ENCODE measurements at regions not wholly inside any gene's neighbourhood (a gene's known extent, or its start where the extent isn't known, plus 50 kb on each side); places are given as distances from the start of the nearest gene placed in this dataset.

GRCh38 chr12:115213538-115214016 is 529.6 kb upstream of the TBX3 start:
- peak overlapping the region; percentile 34 for H2BK5ac ChIP-seq (ENCODE audit: low read depth, low read length, poor library complexity)
- H3K4me2 ChIP-seq (ENCODE audit: low read length) = peak overlapping the region; percentile 6
- no peaks in the 10 kb centered on the region for H3K36me3 ChIP-seq (ENCODE audit: control insufficient read depth in 1 of 2, insufficient read depth in 2 of 2, low read length in 2 of 2)
- no peak overlapping the region for H3K9ac ChIP-seq (ENCODE audit: low read length)
- peak overlapping the region; percentile 33 for H2BK12ac ChIP-seq (ENCODE audit: low read length)
- DNase-seq = no peak
- no CpG with 5 or more reads among the region's 6 CpGs for WGBS (ENCODE audit: extremely low coverage, insufficient coverage, insufficient read length)
- H2AK5ac ChIP-seq (ENCODE audit: low read length) = no peak overlapping the region
- peak overlapping the region; percentile 36 for H4K91ac ChIP-seq (ENCODE audit: low read depth, low read length)
- H3K4me1 ChIP-seq (ENCODE audit: control insufficient read depth in 1 of 2, insufficient read depth in 2 of 2, low read length in 2 of 2) = peaks cover 18 to 20% of the 10 kb centered on the region in 2 experiments
- H3K4ac ChIP-seq (ENCODE audit: low read depth, low read length) = no peak overlapping the region
- H2AFZ ChIP-seq (ENCODE audit: insufficient read depth, low read length, poor library complexity) = peak overlapping the region; percentile 30
- no peaks in the 10 kb centered on the region for H3K27me3 ChIP-seq (ENCODE audit: insufficient read depth, low read length)
- peak overlapping the region; percentile 13 for H3K27ac ChIP-seq (ENCODE audit: low read depth, low read length)
- no peak overlapping the region for H3K4me3 ChIP-seq (ENCODE audit: low read depth, low read length)
- H4K12ac ChIP-seq (ENCODE audit: low read depth, low read length) = no peak overlapping the region
- H4K8ac ChIP-seq (ENCODE audit: low read depth, low read length) = no peak overlapping the region
- no peak overlapping the region for H3K18ac ChIP-seq (ENCODE audit: low read length)
- no peaks in the 10 kb centered on the region for H3K79me2 ChIP-seq (ENCODE audit: control insufficient read depth, insufficient read depth, low read length, poor library complexity)
- H3K9me3 ChIP-seq (ENCODE audit: insufficient read depth, low read depth, low read length) = no peaks in the 10 kb centered on the region
- H3K79me1 ChIP-seq (ENCODE audit: low read length) = peaks cover 15% of the 10 kb centered on the region
- peak overlapping the region; percentile 49 for H2BK120ac ChIP-seq (ENCODE audit: insufficient read depth, low read length, poor library complexity)
- no peak overlapping the region for H3K23ac ChIP-seq (ENCODE audit: low read length)
- H3K14ac ChIP-seq (ENCODE audit: low read length) = no peak overlapping the region

DNA sequence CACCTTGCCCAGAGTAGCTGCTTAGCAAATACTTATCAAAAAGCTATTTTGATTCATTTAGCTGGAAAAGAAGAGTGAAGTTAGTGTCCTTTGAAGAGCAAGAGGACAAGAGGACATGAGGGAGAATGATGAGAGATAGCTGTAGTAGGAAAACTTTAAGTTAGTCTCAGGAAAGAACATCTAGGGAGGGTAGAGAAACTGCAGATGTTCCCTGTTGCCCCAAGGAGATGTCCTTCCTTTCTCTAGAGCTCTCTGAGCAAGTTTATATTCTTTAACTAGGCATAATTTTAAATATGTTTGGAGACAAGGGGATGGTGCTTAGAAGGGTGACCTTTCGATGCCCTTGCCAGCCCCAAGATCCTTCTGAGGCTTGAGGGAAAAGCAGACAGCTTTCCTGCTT is 529.1 kb upstream of the TBX3 start:
- no peak overlapping the region for H4K12ac ChIP-seq (ENCODE audit: low read depth, low read length)
- peak overlapping the region; percentile 13 for H3K27ac ChIP-seq (ENCODE audit: low read depth, low read length)
- H3K23ac ChIP-seq (ENCODE audit: low read length) = no peak overlapping the region
- no peak overlapping the region for H2BK5ac ChIP-seq (ENCODE audit: low read depth, low read length, poor library complexity)
- H3K79me1 ChIP-seq (ENCODE audit: low read length) = peaks cover 16% of the 10 kb centered on the region
- H4K8ac ChIP-seq (ENCODE audit: low read depth, low read length) = no peak overlapping the region
- peak overlapping the region; percentile 49 for H2BK120ac ChIP-seq (ENCODE audit: insufficient read depth, low read length, poor library complexity)
- no peak overlapping the region for H3K4ac ChIP-seq (ENCODE audit: low read depth, low read length)
- no peak overlapping the region for H3K4me3 ChIP-seq (ENCODE audit: low read depth, low read length)
- peak overlapping the region; percentile 36 for H4K91ac ChIP-seq (ENCODE audit: low read depth, low read length)
- peaks cover 18 to 20% of the 10 kb centered on the region in 2 experiments for H3K4me1 ChIP-seq (ENCODE audit: control insufficient read depth in 1 of 2, insufficient read depth in 2 of 2, low read length in 2 of 2)
- no peak overlapping the region for H3K4me2 ChIP-seq (ENCODE audit: low read length)
- no peak for DNase-seq
- no peak overlapping the region for H2AK5ac ChIP-seq (ENCODE audit: low read length)
- H3K27me3 ChIP-seq (ENCODE audit: insufficient read depth, low read length) = no peaks in the 10 kb centered on the region
- peaks cover under 1% of the 10 kb centered on the region for H3K79me2 ChIP-seq (ENCODE audit: control insufficient read depth, insufficient read depth, low read length, poor library complexity)
- no peak overlapping the region for H2AFZ ChIP-seq (ENCODE audit: insufficient read depth, low read length, poor library complexity)
- no CpG with 5 or more reads among the region's 1 CpG for WGBS (ENCODE audit: extremely low coverage, insufficient coverage, insufficient read length)
- no peak overlapping the region for H3K14ac ChIP-seq (ENCODE audit: low read length)
- no peak overlapping the region for H3K18ac ChIP-seq (ENCODE audit: low read length)
- H3K9ac ChIP-seq (ENCODE audit: low read length) = no peak overlapping the region
- peak overlapping the region; percentile 33 for H2BK12ac ChIP-seq (ENCODE audit: low read length)
- H3K9me3 ChIP-seq (ENCODE audit: insufficient read depth, low read depth, low read length) = no peaks in the 10 kb centered on the region
- no peaks in the 10 kb centered on the region for H3K36me3 ChIP-seq (ENCODE audit: control insufficient read depth in 1 of 2, insufficient read depth in 2 of 2, low read length in 2 of 2)

DNA sequence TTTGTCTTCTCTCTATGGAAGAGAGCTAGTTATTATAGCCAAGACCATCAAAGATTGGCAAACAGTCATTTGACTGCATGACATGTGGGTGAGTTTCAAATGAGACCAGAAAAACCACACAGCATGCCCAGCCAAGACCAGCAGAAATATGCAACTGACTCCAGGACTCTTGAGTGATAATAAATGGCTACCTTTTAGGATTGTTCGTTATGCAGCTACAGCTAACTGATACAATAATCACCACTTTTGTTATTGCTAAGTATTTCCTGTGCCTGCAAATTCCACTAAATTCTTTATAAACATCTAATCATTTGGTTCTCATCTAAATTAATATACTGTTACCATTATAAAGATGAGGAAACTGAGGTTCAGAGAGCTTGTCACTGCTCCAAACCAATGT is 528.4 kb upstream of the TBX3 start:
- peaks cover 25% of the 10 kb centered on the region in 2 experiments for H3K4me1 ChIP-seq (ENCODE audit: control insufficient read depth in 1 of 2, insufficient read depth in 2 of 2, low read length in 2 of 2)
- no peak overlapping the region for H2AFZ ChIP-seq (ENCODE audit: insufficient read depth, low read length, poor library complexity)
- H2BK120ac ChIP-seq (ENCODE audit: insufficient read depth, low read length, poor library complexity) = no peak overlapping the region
- no CpG with 5 or more reads among the region's 1 CpG for WGBS (ENCODE audit: extremely low coverage, insufficient coverage, insufficient read length)
- DNase-seq = no peak
- no peaks in the 10 kb centered on the region for H3K9me3 ChIP-seq (ENCODE audit: insufficient read depth, low read depth, low read length)
- H3K4ac ChIP-seq (ENCODE audit: low read depth, low read length) = no peak overlapping the region
- H3K23ac ChIP-seq (ENCODE audit: low read length) = no peak overlapping the region
- no peak overlapping the region for H4K8ac ChIP-seq (ENCODE audit: low read depth, low read length)
- no peak overlapping the region for H3K9ac ChIP-seq (ENCODE audit: low read length)
- no peaks in the 10 kb centered on the region for H3K27me3 ChIP-seq (ENCODE audit: insufficient read depth, low read length)
- peaks cover 23% of the 10 kb centered on the region for H3K79me1 ChIP-seq (ENCODE audit: low read length)
- H3K14ac ChIP-seq (ENCODE audit: low read length) = no peak overlapping the region
- no peak overlapping the region for H3K18ac ChIP-seq (ENCODE audit: low read length)
- no peak overlapping the region for H3K4me2 ChIP-seq (ENCODE audit: low read length)
- no peak overlapping the region for H4K91ac ChIP-seq (ENCODE audit: low read depth, low read length)
- no peak overlapping the region for H4K12ac ChIP-seq (ENCODE audit: low read depth, low read length)
- H2BK12ac ChIP-seq (ENCODE audit: low read length) = no peak overlapping the region
- no peak overlapping the region for H2BK5ac ChIP-seq (ENCODE audit: low read depth, low read length, poor library complexity)
- H2AK5ac ChIP-seq (ENCODE audit: low read length) = no peak overlapping the region
- no peak overlapping the region for H3K4me3 ChIP-seq (ENCODE audit: low read depth, low read length)
- H3K27ac ChIP-seq (ENCODE audit: low read depth, low read length) = no peak overlapping the region
- H3K79me2 ChIP-seq (ENCODE audit: control insufficient read depth, insufficient read depth, low read length, poor library complexity) = peaks cover 2% of the 10 kb centered on the region
- no peaks in the 10 kb centered on the region for H3K36me3 ChIP-seq (ENCODE audit: control insufficient read depth in 1 of 2, insufficient read depth in 2 of 2, low read length in 2 of 2)

GRCh38 chr12:115210533-115211252 is 526.7 kb upstream of the TBX3 start:
- WGBS (ENCODE audit: extremely low coverage, insufficient coverage, insufficient read length) = no CpG with 5 or more reads among the region's 3 CpGs

More at GRCh38 chr12:115210533-115211252, 526.7 kb upstream of the TBX3 start:
- Histone ChIP-seq H4K12ac (ENCODE audit: low read depth, low read length) (no peak overlapping the region), H3K4me3 (ENCODE audit: low read depth, low read length) (no peak overlapping the region), H3K4me1 (ENCODE audit: control insufficient read depth in 1 of 2, insufficient read depth in 2 of 2, low read length in 2 of 2) (peaks cover 23 to 32% of the 10 kb centered on the region in 2 experiments), H3K36me3 (ENCODE audit: control insufficient read depth in 1 of 2, insufficient read depth in 2 of 2, low read length in 2 of 2) (no peaks in the 10 kb centered on the region), H3K9ac (ENCODE audit: low read length) (no peak overlapping the region), H3K14ac (ENCODE audit: low read length) (no peak overlapping the region), H3K79me2 (ENCODE audit: control insufficient read depth, insufficient read depth, low read length, poor library complexity) (peaks cover 2% of the 10 kb centered on the region), H2AK5ac (ENCODE audit: low read length) (peak overlapping the region; percentile 2), H3K27me3 (ENCODE audit: insufficient read depth, low read length) (no peaks in the 10 kb centered on the region), H3K23ac (ENCODE audit: low read length) (no peak overlapping the region), H4K91ac (ENCODE audit: low read depth, low read length) (peak overlapping the region; percentile 45), H2AFZ (ENCODE audit: insufficient read depth, low read length, poor library complexity) (no peak overlapping the region), H3K4me2 (ENCODE audit: low read length) (no peak overlapping the region), H3K9me3 (ENCODE audit: insufficient read depth, low read depth, low read length) (no peaks in the 10 kb centered on the region), H2BK120ac (ENCODE audit: insufficient read depth, low read length, poor library complexity) (no peak overlapping the region), H4K8ac (ENCODE audit: low read depth, low read length) (no peak overlapping the region), H2BK5ac (ENCODE audit: low read depth, low read length, poor library complexity) (no peak overlapping the region), H2BK12ac (ENCODE audit: low read length) (peak overlapping the region; percentile 51), H3K27ac (ENCODE audit: low read depth, low read length) (no peak overlapping the region), H3K18ac (ENCODE audit: low read length) (no peak overlapping the region), H3K79me1 (ENCODE audit: low read length) (peaks cover 28% of the 10 kb centered on the region), H3K4ac (ENCODE audit: low read depth, low read length) (no peak overlapping the region)
- no peak for DNase-seq

Data from trophoblast cell (in vitro differentiated cells and primary cell).